ENCODE measurements at regions not wholly inside any gene's neighbourhood (a gene's known extent, or its start where the extent isn't known, plus 50 kb on each side); places are given as distances from the start of the nearest gene placed in this dataset.

DNA sequence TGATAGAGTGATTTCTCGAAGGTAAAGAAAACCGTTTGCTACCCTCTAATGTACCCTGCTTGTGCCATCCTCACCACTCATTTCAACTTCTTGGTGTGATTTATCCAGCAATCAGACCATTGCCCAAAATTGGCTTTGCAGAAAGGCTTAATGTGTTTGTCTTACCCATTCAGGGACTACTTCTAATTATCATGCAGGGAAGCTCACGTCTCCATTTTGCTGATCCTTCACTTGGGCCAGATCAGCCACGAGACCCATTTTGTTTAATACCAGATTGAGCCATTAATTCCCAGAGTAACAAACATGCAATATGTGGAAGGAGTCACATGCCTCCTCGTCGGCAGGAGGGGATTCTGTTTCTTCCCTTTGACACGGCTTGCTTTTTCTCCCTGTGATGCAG is 51.1 kb upstream of the CRY1 start:
- ChIA-PET POLR2A (no interaction called here), CTCF (interaction anchor here (2.2 kb wide), 1 partner anchor 13 kb away, joined by 16 read pairs; no protein-coding TSS in a partner anchor)
- Histone ChIP-seq H3K4me1 (ENCODE audit: control insufficient read depth, insufficient read depth, low read length) (no peaks in the 10 kb centered on the region), H3K27ac (ENCODE audit: extremely low read depth, low read depth, low read length) (no peak overlapping the region), H3K36me3 (ENCODE audit: control insufficient read depth in 2 of 2, insufficient read depth in 1 of 2, low read length in 2 of 2) (no peaks in the 10 kb centered on the region), H3K9me3 (ENCODE audit: control insufficient read depth, insufficient read depth, low read depth, low read length) (no peaks in the 10 kb centered on the region), H3K4me3 (ENCODE audit: low read depth, low read length) (no peak overlapping the region)
- TF ChIP-seq, protein P1, sequence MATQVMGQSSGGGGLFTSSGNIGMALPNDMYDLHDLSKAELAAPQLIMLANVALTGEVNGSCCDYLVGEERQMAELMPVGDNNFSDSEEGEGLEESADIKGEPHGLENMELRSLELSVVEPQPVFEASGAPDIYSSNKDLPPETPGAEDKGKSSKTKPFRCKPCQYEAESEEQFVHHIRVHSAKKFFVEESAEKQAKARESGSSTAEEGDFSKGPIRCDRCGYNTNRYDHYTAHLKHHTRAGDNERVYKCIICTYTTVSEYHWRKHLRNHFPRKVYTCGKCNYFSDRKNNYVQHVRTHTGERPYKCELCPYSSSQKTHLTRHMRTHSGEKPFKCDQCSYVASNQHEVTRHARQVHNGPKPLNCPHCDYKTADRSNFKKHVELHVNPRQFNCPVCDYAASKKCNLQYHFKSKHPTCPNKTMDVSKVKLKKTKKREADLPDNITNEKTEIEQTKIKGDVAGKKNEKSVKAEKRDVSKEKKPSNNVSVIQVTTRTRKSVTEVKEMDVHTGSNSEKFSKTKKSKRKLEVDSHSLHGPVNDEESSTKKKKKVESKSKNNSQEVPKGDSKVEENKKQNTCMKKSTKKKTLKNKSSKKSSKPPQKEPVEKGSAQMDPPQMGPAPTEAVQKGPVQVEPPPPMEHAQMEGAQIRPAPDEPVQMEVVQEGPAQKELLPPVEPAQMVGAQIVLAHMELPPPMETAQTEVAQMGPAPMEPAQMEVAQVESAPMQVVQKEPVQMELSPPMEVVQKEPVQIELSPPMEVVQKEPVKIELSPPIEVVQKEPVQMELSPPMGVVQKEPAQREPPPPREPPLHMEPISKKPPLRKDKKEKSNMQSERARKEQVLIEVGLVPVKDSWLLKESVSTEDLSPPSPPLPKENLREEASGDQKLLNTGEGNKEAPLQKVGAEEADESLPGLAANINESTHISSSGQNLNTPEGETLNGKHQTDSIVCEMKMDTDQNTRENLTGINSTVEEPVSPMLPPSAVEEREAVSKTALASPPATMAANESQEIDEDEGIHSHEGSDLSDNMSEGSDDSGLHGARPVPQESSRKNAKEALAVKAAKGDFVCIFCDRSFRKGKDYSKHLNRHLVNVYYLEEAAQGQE (tag by site-specific recombination; IDR thresholded peaks at IDR 0.05) = no peak
- TF ChIP-seq ZBTB48 (tag by site-specific recombination; IDR thresholded peaks at IDR 0.05) = no peak
- TF ChIP-seq, protein P2, sequence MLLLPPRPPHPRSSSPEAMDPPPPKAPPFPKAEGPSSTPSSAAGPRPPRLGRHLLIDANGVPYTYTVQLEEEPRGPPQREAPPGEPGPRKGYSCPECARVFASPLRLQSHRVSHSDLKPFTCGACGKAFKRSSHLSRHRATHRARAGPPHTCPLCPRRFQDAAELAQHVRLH (tag by site-specific recombination; IDR thresholded peaks at IDR 0.05) = no peak
- no peak for TF ChIP-seq ZNF626 (tag by site-specific recombination; IDR thresholded peaks at IDR 0.05)
- TF ChIP-seq ZNF266 (tag by site-specific recombination; IDR thresholded peaks at IDR 0.05; ENCODE audit: low read depth) = no peak
- no peak for TF ChIP-seq ZNF549 (tag by site-specific recombination; IDR thresholded peaks at IDR 0.05)
- TF ChIP-seq PRDM4 (tag by site-specific recombination; IDR thresholded peaks at IDR 0.05) = no peak
- TF ChIP-seq OSR2 (tag by site-specific recombination; IDR thresholded peaks at IDR 0.05) = no peak
- TF ChIP-seq, protein P3, sequence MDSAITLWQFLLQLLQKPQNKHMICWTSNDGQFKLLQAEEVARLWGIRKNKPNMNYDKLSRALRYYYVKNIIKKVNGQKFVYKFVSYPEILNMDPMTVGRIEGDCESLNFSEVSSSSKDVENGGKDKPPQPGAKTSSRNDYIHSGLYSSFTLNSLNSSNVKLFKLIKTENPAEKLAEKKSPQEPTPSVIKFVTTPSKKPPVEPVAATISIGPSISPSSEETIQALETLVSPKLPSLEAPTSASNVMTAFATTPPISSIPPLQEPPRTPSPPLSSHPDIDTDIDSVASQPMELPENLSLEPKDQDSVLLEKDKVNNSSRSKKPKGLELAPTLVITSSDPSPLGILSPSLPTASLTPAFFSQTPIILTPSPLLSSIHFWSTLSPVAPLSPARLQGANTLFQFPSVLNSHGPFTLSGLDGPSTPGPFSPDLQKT (IDR thresholded peaks at IDR 0.05; ENCODE audit: borderline replicate concordance, low read depth, low read length) = no peak
- TF ChIP-seq KLF9 (tag by site-specific recombination; IDR thresholded peaks at IDR 0.05; ENCODE audit: low read depth) = no peak
- TF ChIP-seq ZNF175 (tag by site-specific recombination; IDR thresholded peaks at IDR 0.05) = no peak
- TF ChIP-seq ZNF701 (tag by site-specific recombination; IDR thresholded peaks at IDR 0.05) = no peak
- TF ChIP-seq ZNF792 (tag by site-specific recombination; IDR thresholded peaks at IDR 0.05) = no peak
- no peak for TF ChIP-seq ZNF350 (tag by site-specific recombination; IDR thresholded peaks at IDR 0.05)
- TF ChIP-seq MEIS1 (CRISPR knock-in tag; IDR thresholded peaks at IDR 0.05; ENCODE audit: borderline replicate concordance) = no peak
- no peak for TF ChIP-seq WT1 (tag by site-specific recombination; IDR thresholded peaks at IDR 0.05)
- TF ChIP-seq ZSCAN23 (tag by site-specific recombination; IDR thresholded peaks at IDR 0.05) = no peak
- no peak for TF ChIP-seq ZNF645 (tag by site-specific recombination; IDR thresholded peaks at IDR 0.05)
